ENCODE measurements at regions not wholly inside any gene's neighbourhood (a gene's known extent, or its start where the extent isn't known, plus 50 kb on each side); places are given as distances from the start of the nearest gene placed in this dataset.

DNA sequence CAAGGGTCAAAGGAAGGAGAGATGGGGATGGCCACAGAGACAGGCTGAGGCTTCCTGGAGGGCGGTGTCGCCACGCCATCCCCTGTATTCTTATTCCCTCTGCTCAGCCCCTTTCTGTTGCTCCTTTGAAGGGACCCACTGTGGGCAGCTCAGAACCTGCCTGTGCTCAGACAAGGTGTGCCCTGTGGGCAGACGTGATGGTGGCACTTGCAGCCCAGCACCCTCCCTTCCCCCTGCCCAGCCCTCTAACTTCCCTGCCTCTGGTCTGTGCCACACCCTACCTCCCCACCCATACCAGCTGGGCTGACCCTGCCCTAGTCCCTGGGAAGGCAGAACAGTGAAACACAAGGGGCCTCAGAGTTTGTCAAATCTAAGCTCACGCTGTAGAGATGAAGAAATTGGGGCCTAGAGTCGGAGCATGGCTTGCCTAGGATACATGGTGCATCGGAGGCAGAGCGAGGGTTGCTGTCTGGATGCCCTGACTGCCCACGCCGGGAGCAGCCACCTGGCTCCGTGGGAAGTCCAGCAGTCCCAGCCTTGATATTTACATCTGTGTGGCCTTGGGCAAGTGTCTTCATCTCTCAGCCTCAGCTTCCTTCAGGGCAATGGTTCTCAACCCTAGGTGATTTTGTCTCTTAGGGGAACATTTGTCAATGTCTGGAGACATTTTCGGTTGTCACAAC is 68.6 kb upstream of the RUNX3 start:
- no peak for TF ChIP-seq POLR2A (IDR thresholded peaks at IDR 0.05)
- no peak for TF ChIP-seq CTCF (IDR thresholded peaks at IDR 0.05)
